OCI-LY7 (cell line): ENCODE measurements at regions not wholly inside any gene's neighbourhood (a gene's known extent, or its start where the extent isn't known, plus 50 kb on each side); places are given as distances from the start of the nearest gene placed in this dataset.

ENCODE experiments used
- EZH2phosphoT487 ChIP-seq: fragments of 200-600 bp; sonication (generic); IDR thresholded peaks from 2 replicates; pipeline ENCODE4 v1.6.1; 2018; ENCODE audit warnings: low read depth, borderline replicate concordance, mild to moderate bottlenecking, mixed run types, antibody characterized with exemption, low read length, moderate library complexity, mixed read lengths
- TF ChIP-seq, protein P1 (sequence below): fragments of 200-600 bp; sonication (generic); conservative IDR thresholded peaks from 2 replicates; pipeline ENCODE4 v1.5.1; 2014; ENCODE audit warnings: mild to moderate bottlenecking, antibody characterized with exemption, low read length, moderate library complexity, mixed read lengths

DNA sequence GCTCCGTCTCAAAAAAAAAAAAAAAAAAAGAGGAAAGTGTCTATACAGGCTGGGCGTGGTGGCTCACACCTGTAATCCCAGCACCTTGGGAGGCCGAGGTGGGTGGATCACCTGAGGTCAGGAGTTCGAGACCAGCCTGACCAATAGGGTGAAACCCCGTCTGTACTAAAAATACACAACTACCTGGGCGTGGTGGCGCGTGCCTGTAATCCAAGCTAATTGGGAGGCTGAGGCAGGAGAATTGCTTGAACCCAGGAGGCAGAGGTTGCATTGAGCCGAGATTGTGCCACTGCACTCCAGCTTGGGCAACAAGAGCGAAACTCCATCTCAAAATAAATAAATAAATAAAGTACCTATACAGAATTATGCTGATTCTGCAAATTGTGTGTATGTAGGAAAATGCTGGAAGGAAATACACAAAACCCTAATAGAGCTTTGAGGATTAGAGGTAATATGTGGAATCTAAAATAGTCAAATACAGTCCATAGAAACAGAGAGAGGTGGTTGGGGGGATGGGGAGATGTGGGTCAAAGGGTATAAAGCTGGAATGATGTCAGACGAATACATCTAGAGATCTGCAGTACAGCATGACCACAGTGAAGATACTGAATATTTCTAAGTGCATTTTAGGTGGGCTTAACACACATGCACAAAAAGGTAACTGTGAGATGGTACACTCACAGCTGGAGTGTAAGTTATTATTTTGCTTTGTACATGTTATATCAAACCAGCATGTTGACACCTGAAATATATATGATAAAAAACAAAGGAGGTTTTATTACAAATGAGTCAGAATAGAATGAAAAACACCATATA lies 174.5 kb upstream of the KLF14 start:
- TF ChIP-seq, protein P1, sequence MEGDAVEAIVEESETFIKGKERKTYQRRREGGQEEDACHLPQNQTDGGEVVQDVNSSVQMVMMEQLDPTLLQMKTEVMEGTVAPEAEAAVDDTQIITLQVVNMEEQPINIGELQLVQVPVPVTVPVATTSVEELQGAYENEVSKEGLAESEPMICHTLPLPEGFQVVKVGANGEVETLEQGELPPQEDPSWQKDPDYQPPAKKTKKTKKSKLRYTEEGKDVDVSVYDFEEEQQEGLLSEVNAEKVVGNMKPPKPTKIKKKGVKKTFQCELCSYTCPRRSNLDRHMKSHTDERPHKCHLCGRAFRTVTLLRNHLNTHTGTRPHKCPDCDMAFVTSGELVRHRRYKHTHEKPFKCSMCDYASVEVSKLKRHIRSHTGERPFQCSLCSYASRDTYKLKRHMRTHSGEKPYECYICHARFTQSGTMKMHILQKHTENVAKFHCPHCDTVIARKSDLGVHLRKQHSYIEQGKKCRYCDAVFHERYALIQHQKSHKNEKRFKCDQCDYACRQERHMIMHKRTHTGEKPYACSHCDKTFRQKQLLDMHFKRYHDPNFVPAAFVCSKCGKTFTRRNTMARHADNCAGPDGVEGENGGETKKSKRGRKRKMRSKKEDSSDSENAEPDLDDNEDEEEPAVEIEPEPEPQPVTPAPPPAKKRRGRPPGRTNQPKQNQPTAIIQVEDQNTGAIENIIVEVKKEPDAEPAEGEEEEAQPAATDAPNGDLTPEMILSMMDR: no peak
- no peak for TF ChIP-seq EZH2phosphoT487
